C4-2B (cell line): ENCODE measurements at regions not wholly inside any gene's neighbourhood (a gene's known extent, or its start where the extent isn't known, plus 50 kb on each side); places are given as distances from the start of the nearest gene placed in this dataset.
"Not testable (repeated sequence)": the region's sequence is repeated elsewhere in the genome, so short reads cannot be mapped to it uniquely, and the experiment has no call there.

ENCODE experiments used
- H3K27ac ChIP-seq: fragments of 450-650 bp; 2 replicates; pipeline ENCODE4 v1.5.1; 2017
- CTCF ChIP-seq: fragments of 450-650 bp; conservative IDR thresholded peaks from 2 replicates; pipeline ENCODE4 v1.5.1; 2017; ENCODE audit warnings: mild to moderate bottlenecking
- ZFX ChIP-seq: fragments of 450-650 bp; IDR thresholded peaks from 2 replicates; pipeline ENCODE4 v1.6.1; 2017

DNA sequence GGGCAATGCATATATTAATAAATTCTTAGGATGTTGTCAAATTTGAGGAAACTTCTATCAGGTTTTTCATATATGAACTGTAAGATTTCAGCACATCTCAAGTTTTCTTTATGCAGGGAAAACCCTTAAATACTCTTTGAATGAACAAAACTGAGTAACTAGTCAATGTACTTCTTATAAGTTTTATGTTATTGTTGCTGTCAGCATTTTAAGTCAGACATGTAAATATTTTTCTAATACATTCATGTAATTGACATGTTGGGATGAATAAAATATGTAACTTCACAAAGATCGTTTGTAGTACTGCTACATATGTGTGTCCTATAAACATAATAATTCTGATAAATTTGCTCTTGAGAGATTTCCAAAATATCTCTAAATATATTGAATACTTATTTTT lies 109.6 kb downstream of the BMP4 start:
- TF ChIP-seq CTCF (no peak), ZFX (no peak)
- H3K27ac ChIP-seq, result no peak overlapping the region

GRCh38 chr14:53845813-53846693 lies 110.6 kb downstream of the BMP4 start:
- no peak for TF ChIP-seq CTCF
- TF ChIP-seq ZFX, result no peak
- no peak overlapping the region for H3K27ac ChIP-seq

- no peak overlapping the region for H3K27ac ChIP-seq
- TF ChIP-seq ZFX (no peak), CTCF (no peak)
Observed at GRCh38 chr14:53842938-53843337, 113.7 kb downstream of the BMP4 start.

DNA sequence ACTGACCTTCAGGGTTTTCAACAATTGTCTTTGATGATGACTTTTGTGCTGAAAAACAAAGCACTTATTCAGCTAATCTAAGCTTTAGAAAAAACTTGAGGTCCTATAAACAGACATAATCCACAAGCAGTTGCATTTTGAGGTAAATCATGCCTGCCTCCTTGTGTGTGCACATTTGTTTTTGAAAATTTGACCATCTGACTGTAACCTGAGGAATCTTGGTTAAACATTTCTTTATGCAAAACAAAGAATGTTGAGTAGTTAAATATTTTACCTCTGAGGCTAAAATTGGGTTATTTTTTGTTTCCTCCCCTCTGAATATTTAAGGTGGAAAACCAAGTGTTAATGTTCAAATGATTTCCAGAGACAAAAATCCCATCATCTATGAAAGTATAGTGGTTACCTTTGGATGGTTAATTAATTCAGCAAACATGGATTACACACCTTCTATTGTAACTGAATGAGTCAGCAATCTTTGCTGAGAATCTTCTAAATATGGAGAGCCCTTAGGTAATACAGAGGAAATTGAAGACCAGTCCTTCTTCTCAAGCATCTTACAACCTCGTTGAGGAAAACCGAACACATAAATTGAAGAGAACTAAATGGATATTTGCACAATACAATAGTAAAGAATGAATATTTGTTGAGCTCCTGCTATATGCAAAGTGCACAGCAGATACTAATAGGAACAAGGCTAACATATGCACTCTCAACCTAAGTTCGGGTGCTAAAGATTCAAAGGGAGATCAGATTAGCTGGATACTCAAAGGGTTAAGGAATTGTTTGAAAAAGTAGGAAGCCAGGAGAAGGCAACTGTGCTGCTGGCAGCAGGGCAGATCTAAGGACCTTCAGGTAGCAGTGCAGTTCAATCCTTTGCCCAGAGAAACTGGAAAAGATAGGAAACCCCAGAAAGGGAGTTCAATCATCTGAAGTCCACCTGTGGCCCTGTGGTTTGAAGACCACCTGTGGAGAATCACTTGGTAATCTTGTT lies 115.2 kb downstream of the BMP4 start:
- no peak for TF ChIP-seq ZFX
- no peak for TF ChIP-seq CTCF

GRCh38 chr14:53840444-53840843 lies 116.2 kb downstream of the BMP4 start:
- TF ChIP-seq CTCF, result no peak
- no peak for TF ChIP-seq ZFX
- H3K27ac ChIP-seq, result no peak overlapping the region

More for the DNA sequence above, 115.2 kb downstream of the BMP4 start:
- no peak overlapping the region for H3K27ac ChIP-seq

DNA sequence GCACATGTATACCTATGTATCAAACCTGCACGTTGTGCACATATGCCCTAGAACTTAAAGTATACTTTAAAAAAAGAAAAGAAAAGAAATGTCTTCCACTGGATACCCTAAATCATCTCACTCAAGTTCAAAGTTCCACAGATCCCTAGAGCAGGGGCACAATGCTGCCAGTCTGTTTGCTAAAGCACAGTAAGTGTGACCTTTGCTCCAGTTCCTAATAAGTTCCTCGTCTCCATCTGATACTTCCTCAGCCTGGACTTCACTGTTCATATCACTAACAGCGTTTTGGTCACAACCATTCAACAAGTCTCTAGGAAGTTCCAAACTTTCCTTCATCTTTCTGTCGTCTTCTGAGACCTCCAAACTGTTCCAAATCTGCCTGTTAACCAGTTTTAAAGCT lies 118.3 kb downstream of the BMP4 start:
- H3K27ac ChIP-seq, result no peak overlapping the region
- TF ChIP-seq CTCF, result no peak

DNA sequence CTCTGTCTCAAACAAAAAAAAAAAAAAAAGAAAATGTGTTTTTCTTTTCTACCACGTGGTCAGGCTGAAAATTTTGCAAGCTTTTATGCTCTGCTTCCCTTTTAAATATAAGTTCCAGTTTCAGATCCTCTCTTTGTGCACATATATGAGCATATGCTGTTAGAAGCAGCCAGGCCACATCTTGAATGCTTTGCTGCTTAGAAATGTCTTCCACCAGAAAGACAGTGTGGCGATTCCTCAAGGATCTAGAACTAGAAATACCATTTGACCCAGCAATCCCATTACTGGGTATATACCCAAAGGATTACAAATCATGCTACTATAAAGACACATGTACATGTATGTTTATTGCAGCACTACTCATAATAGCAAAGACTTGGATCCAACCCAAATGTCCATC lies 119.0 kb downstream of the BMP4 start:
- H3K27ac ChIP-seq, result not testable (repeated sequence)
